Sciatic nerve (tissue), 2 donors: ENCODE measurements at regions not wholly inside any gene's neighbourhood (a gene's known extent, or its start where the extent isn't known, plus 50 kb on each side); places are given as distances from the start of the nearest gene placed in this dataset.

Experiments used
- ATAC-seq: fragments of 200-7000 bp; cut with Tn5 transposase; one replicate; pipeline ENCODE4 v1.9.1; 2020; ENCODE audit warnings: mild to moderate bottlenecking, moderate library complexity
- DNase-seq: peaks from one replicate; pipeline ENCODE4 v3.0.0-alpha.2; 2020; ENCODE audit warnings: low spot score
- intact Hi-C: fragments of 100-400 bp; cut with DNase I; formaldehyde crosslinking; loops from one replicate; pipeline ENCODE4 v1.14.2; 2022
- donor health status: DM: no; HTN: no; CAD: no.
- donor health status: DM: no; HTN: no; CAD: no.

- ATAC-seq (no peak), DNase-seq (no peak)
- intact Hi-C loops: no loop called here
Observed at GRCh38 chr2:19790291-19790690, 111.5 kb downstream of the TTC32 start.

- ATAC-seq (no peak), DNase-seq (no peak)
- intact Hi-C loops: no loop called here
Observed at GRCh38 chr2:19787134-19787533, 114.6 kb downstream of the TTC32 start.

GRCh38 chr2:19786408-19787058, 115.2 kb downstream of the TTC32 start:
- ATAC-seq (peak; percentile 32), DNase-seq (no peak)
- intact Hi-C loops: no loop called here

- intact Hi-C loops: no loop called here
- DNase-seq (no peak), ATAC-seq (no peak)
Observed at GRCh38 chr2:19785867-19786266, 115.9 kb downstream of the TTC32 start.

GRCh38 chr2:19785447-19785846, 116.3 kb downstream of the TTC32 start:
- no peak for DNase-seq
- no peak for ATAC-seq
- intact Hi-C loops: no loop called here

- DNase-seq (no peak), ATAC-seq (no peak)
- intact Hi-C loops: no loop called here
Observed at GRCh38 chr2:19784456-19784855, 117.3 kb downstream of the TTC32 start.

GRCh38 chr2:19783935-19784334, 117.8 kb downstream of the TTC32 start:
- intact Hi-C loops: no loop called here
- DNase-seq (no peak), ATAC-seq (no peak)

GRCh38 chr2:19776941-19777514, 124.8 kb downstream of the TTC32 start:
- ATAC-seq (no peak), DNase-seq (no peak)
- intact Hi-C loops: no loop called here

- intact Hi-C loops: no loop called here
Observed at GRCh38 chr2:19775838-19776237, 125.9 kb downstream of the TTC32 start.

GRCh38 chr2:19775315-19775714, 126.5 kb downstream of the TTC32 start:
- DNase-seq: no peak
- no peak for ATAC-seq
- intact Hi-C loops: no loop called here

More at GRCh38 chr2:19775838-19776237, 125.9 kb downstream of the TTC32 start:
- DNase-seq: no peak
- no peak for ATAC-seq

- ATAC-seq: no peak
- intact Hi-C loops: no loop called here
- DNase-seq: no peak
Observed at GRCh38 chr2:19774805-19775176, 127.0 kb downstream of the TTC32 start.

GRCh38 chr2:19772981-19773380, 128.8 kb downstream of the TTC32 start:
- DNase-seq (no peak), ATAC-seq (no peak)
- intact Hi-C loops: no loop called here

- DNase-seq (no peak), ATAC-seq (no peak)
- intact Hi-C loops: no loop called here
Observed at GRCh38 chr2:19769513-19769912, 132.3 kb downstream of the TTC32 start.

- intact Hi-C loops: no loop called here
- no peak for ATAC-seq
- DNase-seq: no peak
Observed at GRCh38 chr2:19767899-19768298, 133.9 kb downstream of the TTC32 start.

- ATAC-seq (no peak), DNase-seq (no peak)
- intact Hi-C loops: no loop called here
Observed at GRCh38 chr2:19764998-19765397, 136.8 kb downstream of the TTC32 start.

- no peak for DNase-seq
- intact Hi-C loops: no loop called here
- no peak for ATAC-seq
Observed at GRCh38 chr2:19763731-19764130, 138.1 kb downstream of the TTC32 start.

- DNase-seq: no peak
- intact Hi-C loops: no loop called here
- ATAC-seq: no peak
Observed at GRCh38 chr2:19762959-19763605, 138.7 kb downstream of the TTC32 start.

GRCh38 chr2:19762142-19762541, 139.6 kb downstream of the TTC32 start:
- no peak for DNase-seq
- no peak for ATAC-seq
- intact Hi-C loops: no loop called here

GRCh38 chr2:19759880-19760279, 141.9 kb downstream of the TTC32 start:
- ATAC-seq (no peak), DNase-seq (no peak)
- intact Hi-C loops: no loop called here

- DNase-seq: no peak
- ATAC-seq: no peak
- intact Hi-C loops: no loop called here
Observed at GRCh38 chr2:19758658-19759057, 143.1 kb downstream of the TTC32 start.

GRCh38 chr2:19757586-19757985, 144.2 kb downstream of the TTC32 start:
- no peak for ATAC-seq
- no peak for DNase-seq
- intact Hi-C loops: no loop called here
